Right kidney (tissue), 1 donor: ENCODE measurements at regions not wholly inside any gene's neighbourhood (a gene's known extent, or its start where the extent isn't known, plus 50 kb on each side); places are given as distances from the start of the nearest gene placed in this dataset.
A peak's percentile ranks its signal among the peaks of the same experiment; 100 is the strongest.

ENCODE experiments used
- DNase-seq: peaks from one replicate; pipeline ENCODE4 v3.0.0-alpha.2; 2016

GRCh38 chr9:20291201-20291600, 331.1 kb downstream of the MLLT3 start:
- no peak for DNase-seq

- DNase-seq, result no peak
These were observed 332.0 kb downstream of the MLLT3 start for GRCh38 chr9:20290257-20290656.

- DNase-seq, result no peak
These were observed 332.8 kb downstream of the MLLT3 start for GRCh38 chr9:20289423-20290010.

GRCh38 chr9:20286969-20287368, 335.3 kb downstream of the MLLT3 start:
- no peak for DNase-seq

GRCh38 chr9:20286154-20286700, 336.1 kb downstream of the MLLT3 start:
- DNase-seq, result no peak

- DNase-seq, result no peak
These were observed 337.6 kb downstream of the MLLT3 start for GRCh38 chr9:20284601-20285289.

- no peak for DNase-seq
These were observed 342.0 kb downstream of the MLLT3 start for GRCh38 chr9:20280330-20280729.

- no peak for DNase-seq
These were observed 345.5 kb downstream of the MLLT3 start for GRCh38 chr9:20276762-20277161.

- DNase-seq, result no peak
These were observed 350.6 kb downstream of the MLLT3 start for GRCh38 chr9:20271723-20272122.

GRCh38 chr9:20271096-20271495, 351.2 kb downstream of the MLLT3 start:
- peak; percentile 35 for DNase-seq

GRCh38 chr9:20270161-20270560, 352.1 kb downstream of the MLLT3 start:
- no peak for DNase-seq

GRCh38 chr9:20269620-20270019, 352.7 kb downstream of the MLLT3 start:
- no peak for DNase-seq

GRCh38 chr9:20264896-20265295, 357.4 kb downstream of the MLLT3 start:
- DNase-seq, result no peak

GRCh38 chr9:20262611-20263010, 359.7 kb downstream of the MLLT3 start:
- DNase-seq, result no peak

GRCh38 chr9:20256284-20256948, 365.9 kb downstream of the MLLT3 start:
- DNase-seq, result no peak

- DNase-seq, result no peak
These were observed 367.2 kb downstream of the MLLT3 start for GRCh38 chr9:20255052-20255451.

GRCh38 chr9:20253635-20254034, 368.7 kb downstream of the MLLT3 start:
- no peak for DNase-seq

GRCh38 chr9:20252778-20253177, 369.5 kb downstream of the MLLT3 start:
- DNase-seq, result no peak

GRCh38 chr9:20250791-20251190, 371.5 kb downstream of the MLLT3 start:
- no peak for DNase-seq

GRCh38 chr9:20244271-20244670, 378.0 kb downstream of the MLLT3 start:
- no peak for DNase-seq

- DNase-seq, result no peak
These were observed 378.5 kb downstream of the MLLT3 start for GRCh38 chr9:20243841-20244240.

GRCh38 chr9:20242510-20243189, 379.6 kb downstream of the MLLT3 start:
- no peak for DNase-seq

GRCh38 chr9:20240498-20240897, 381.8 kb downstream of the MLLT3 start:
- DNase-seq, result no peak
